HepG2 (cell line): ENCODE measurements at regions not wholly inside any gene's neighbourhood (a gene's known extent, or its start where the extent isn't known, plus 50 kb on each side); places are given as distances from the start of the nearest gene placed in this dataset.

Source experiments
- HOXA9 ChIP-seq: sonication (generic); formaldehyde crosslinking; IDR thresholded peaks from 2 replicates; pipeline ENCODE4 v1.8.1; 2022; ENCODE audit warnings: missing genetic modification reagents, mild to moderate bottlenecking, moderate library complexity, borderline replicate concordance
- KLF9 ChIP-seq: IDR thresholded peaks from 2 replicates; pipeline ENCODE4 v1.6.1; 2016; ENCODE audit warnings: low read depth
- NFE2L2 ChIP-seq: fragments of 150-350 bp; IDR thresholded peaks from 2 replicates; pipeline ENCODE4 v1.6.1; 2014; ENCODE audit warnings: low read length
- PRDM10 ChIP-seq: sonication (generic); formaldehyde crosslinking; IDR thresholded peaks from 2 replicates; pipeline ENCODE4 v1.4.0; 2020; ENCODE audit warnings: low read depth, missing genetic modification reagents
- TFAP4 ChIP-seq: sonication (generic); IDR thresholded peaks from 2 replicates; pipeline ENCODE4 v1.6.1; 2016; ENCODE audit warnings: low read depth, borderline replicate concordance
- TF ChIP-seq, protein P1 (sequence below), 2 experiments: sonication (generic) in 1 of 2; formaldehyde crosslinking in 1 of 2; IDR thresholded peaks; 2 replicates each; pipeline versions ENCODE4 v1.6.1 to v1.9.0; 2014 to 2022; ENCODE audit warnings: antibody characterized with exemption in 1 of 2, borderline replicate concordance in 1 of 2, inconsistent platforms in 1 of 2, low read depth in 1 of 2, missing genetic modification reagents in 1 of 2
- TF ChIP-seq, protein P2 (sequence below): sonication (generic); formaldehyde crosslinking; conservative IDR thresholded peaks from 2 replicates; pipeline ENCODE4 v1.4.0; 2020; ENCODE audit warnings: mild to moderate bottlenecking, missing genetic modification reagents, moderate library complexity

GRCh38 chr3:181369637-181370036 lies 342.1 kb upstream of the SOX2 start (continued):
- TF ChIP-seq, protein P1, sequence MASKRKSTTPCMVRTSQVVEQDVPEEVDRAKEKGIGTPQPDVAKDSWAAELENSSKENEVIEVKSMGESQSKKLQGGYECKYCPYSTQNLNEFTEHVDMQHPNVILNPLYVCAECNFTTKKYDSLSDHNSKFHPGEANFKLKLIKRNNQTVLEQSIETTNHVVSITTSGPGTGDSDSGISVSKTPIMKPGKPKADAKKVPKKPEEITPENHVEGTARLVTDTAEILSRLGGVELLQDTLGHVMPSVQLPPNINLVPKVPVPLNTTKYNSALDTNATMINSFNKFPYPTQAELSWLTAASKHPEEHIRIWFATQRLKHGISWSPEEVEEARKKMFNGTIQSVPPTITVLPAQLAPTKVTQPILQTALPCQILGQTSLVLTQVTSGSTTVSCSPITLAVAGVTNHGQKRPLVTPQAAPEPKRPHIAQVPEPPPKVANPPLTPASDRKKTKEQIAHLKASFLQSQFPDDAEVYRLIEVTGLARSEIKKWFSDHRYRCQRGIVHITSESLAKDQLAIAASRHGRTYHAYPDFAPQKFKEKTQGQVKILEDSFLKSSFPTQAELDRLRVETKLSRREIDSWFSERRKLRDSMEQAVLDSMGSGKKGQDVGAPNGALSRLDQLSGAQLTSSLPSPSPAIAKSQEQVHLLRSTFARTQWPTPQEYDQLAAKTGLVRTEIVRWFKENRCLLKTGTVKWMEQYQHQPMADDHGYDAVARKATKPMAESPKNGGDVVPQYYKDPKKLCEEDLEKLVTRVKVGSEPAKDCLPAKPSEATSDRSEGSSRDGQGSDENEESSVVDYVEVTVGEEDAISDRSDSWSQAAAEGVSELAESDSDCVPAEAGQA (IDR thresholded peaks at IDR 0.05; ENCODE audit: low read depth): no peak
- TF ChIP-seq, protein P1 (CRISPR knock-in tag; IDR thresholded peaks at IDR 0.05; ENCODE audit: borderline replicate concordance): no peak
- TF ChIP-seq HOXA9 (CRISPR knock-in tag) (no peak), KLF9 (CRISPR knock-in tag) (no peak), TFAP4 (no peak), PRDM10 (CRISPR knock-in tag) (no peak), NFE2L2 (no peak)
- TF ChIP-seq, protein P2, sequence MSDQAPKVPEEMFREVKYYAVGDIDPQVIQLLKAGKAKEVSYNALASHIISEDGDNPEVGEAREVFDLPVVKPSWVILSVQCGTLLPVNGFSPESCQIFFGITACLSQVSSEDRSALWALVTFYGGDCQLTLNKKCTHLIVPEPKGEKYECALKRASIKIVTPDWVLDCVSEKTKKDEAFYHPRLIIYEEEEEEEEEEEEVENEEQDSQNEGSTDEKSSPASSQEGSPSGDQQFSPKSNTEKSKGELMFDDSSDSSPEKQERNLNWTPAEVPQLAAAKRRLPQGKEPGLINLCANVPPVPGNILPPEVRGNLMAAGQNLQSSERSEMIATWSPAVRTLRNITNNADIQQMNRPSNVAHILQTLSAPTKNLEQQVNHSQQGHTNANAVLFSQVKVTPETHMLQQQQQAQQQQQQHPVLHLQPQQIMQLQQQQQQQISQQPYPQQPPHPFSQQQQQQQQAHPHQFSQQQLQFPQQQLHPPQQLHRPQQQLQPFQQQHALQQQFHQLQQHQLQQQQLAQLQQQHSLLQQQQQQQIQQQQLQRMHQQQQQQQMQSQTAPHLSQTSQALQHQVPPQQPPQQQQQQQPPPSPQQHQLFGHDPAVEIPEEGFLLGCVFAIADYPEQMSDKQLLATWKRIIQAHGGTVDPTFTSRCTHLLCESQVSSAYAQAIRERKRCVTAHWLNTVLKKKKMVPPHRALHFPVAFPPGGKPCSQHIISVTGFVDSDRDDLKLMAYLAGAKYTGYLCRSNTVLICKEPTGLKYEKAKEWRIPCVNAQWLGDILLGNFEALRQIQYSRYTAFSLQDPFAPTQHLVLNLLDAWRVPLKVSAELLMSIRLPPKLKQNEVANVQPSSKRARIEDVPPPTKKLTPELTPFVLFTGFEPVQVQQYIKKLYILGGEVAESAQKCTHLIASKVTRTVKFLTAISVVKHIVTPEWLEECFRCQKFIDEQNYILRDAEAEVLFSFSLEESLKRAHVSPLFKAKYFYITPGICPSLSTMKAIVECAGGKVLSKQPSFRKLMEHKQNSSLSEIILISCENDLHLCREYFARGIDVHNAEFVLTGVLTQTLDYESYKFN: no peak
